ENCODE measurements at regions not wholly inside any gene's neighbourhood (a gene's known extent, or its start where the extent isn't known, plus 50 kb on each side); places are given as distances from the start of the nearest gene placed in this dataset.
"Not testable (repeated sequence)": the region's sequence is repeated elsewhere in the genome, so short reads cannot be mapped to it uniquely, and the experiment has no call there.

- TF ChIP-seq CTCF (conservative IDR thresholded peaks at IDR 0.05), result no peak
Observed at GRCh38 chr3:168803536-168803935, 707.8 kb upstream of the GOLIM4 start.

GRCh38 chr3:168802766-168803165 is 707.0 kb upstream of the GOLIM4 start:
- TF ChIP-seq CTCF (conservative IDR thresholded peaks at IDR 0.05), result no peak
- no peak overlapping the region for H3K27ac ChIP-seq

More at GRCh38 chr3:168803536-168803935, 707.8 kb upstream of the GOLIM4 start:
- H3K27ac ChIP-seq, result no peak overlapping the region

GRCh38 chr3:168801794-168802193 is 706.1 kb upstream of the GOLIM4 start:
- no peak overlapping the region for H3K27ac ChIP-seq
- no peak for TF ChIP-seq CTCF (conservative IDR thresholded peaks at IDR 0.05)

- no peak for TF ChIP-seq CTCF (conservative IDR thresholded peaks at IDR 0.05)
- H3K27ac ChIP-seq, result no peak overlapping the region
Observed at GRCh38 chr3:168796339-168796738, 700.6 kb upstream of the GOLIM4 start.

- H3K27ac ChIP-seq, result peak overlapping the region; percentile 14; the same call in 1 of the 2 replicates
- no peak for TF ChIP-seq CTCF (conservative IDR thresholded peaks at IDR 0.05)
Observed at GRCh38 chr3:168794427-168794826, 698.7 kb upstream of the GOLIM4 start.

GRCh38 chr3:168782193-168782592 is 686.5 kb upstream of the GOLIM4 start:
- no peak for TF ChIP-seq CTCF (conservative IDR thresholded peaks at IDR 0.05)

GRCh38 chr3:168779970-168780645 is 684.4 kb upstream of the GOLIM4 start:
- H3K27ac ChIP-seq, result not testable (repeated sequence)

More at GRCh38 chr3:168782193-168782592, 686.5 kb upstream of the GOLIM4 start:
- no peak overlapping the region for H3K27ac ChIP-seq

GRCh38 chr3:168753724-168754123 is 658.0 kb upstream of the GOLIM4 start:
- TF ChIP-seq CTCF (conservative IDR thresholded peaks at IDR 0.05), result no peak
- no peak overlapping the region for H3K27ac ChIP-seq
